Aorta (tissue), 5 donors: ENCODE measurements at regions not wholly inside any gene's neighbourhood (a gene's known extent, or its start where the extent isn't known, plus 50 kb on each side); places are given as distances from the start of the nearest gene placed in this dataset.

ENCODE experiments used
- ATAC-seq: fragments of 200-7000 bp; cut with Tn5 transposase; one replicate; pipeline ENCODE4 v1.9.1; 2022; ENCODE audit warnings: moderate library complexity; ENCODE audit not compliant: low FRiP score
- DNase-seq, 2 donors: peaks; one replicate each; pipeline ENCODE4 v3.0.0-alpha.2; 2020
- H3K27ac ChIP-seq, 2 donors: one replicate each; pipeline ENCODE4 v1.5.1; 2013; ENCODE audit warnings: low read length in 2 of 2, mild to moderate bottlenecking in 2 of 2, moderate library complexity in 2 of 2, control low read depth in 1 of 2, inconsistent platforms in 1 of 2, low read depth in 1 of 2
- H3K27me3 ChIP-seq, 2 donors: one replicate each; pipeline ENCODE4 v1.6.1; 2013; ENCODE audit warnings: control low read depth in 1 of 2, low read length in 1 of 2, mild to moderate bottlenecking in 1 of 2, moderate library complexity in 1 of 2; ENCODE audit not compliant: insufficient read depth in 2 of 2, control insufficient read depth in 1 of 2
- H3K36me3 ChIP-seq, 2 donors: one replicate each; pipeline ENCODE4 v1.6.1; 2013; ENCODE audit warnings: control low read depth in 1 of 2, low read length in 1 of 2, mild to moderate bottlenecking in 1 of 2; ENCODE audit not compliant: insufficient read depth in 2 of 2, control insufficient read depth in 1 of 2
- H3K4me1 ChIP-seq, 2 donors: one replicate each; pipeline ENCODE4 v1.6.1; 2013; ENCODE audit warnings: low read length in 2 of 2, control low read depth in 1 of 2, mild to moderate bottlenecking in 1 of 2, moderate library complexity in 1 of 2; ENCODE audit not compliant: insufficient read depth in 2 of 2, control insufficient read depth in 1 of 2
- H3K4me3 ChIP-seq, 2 donors: one replicate each; pipeline ENCODE4 v1.5.1; 2013; ENCODE audit warnings: low read length in 2 of 2, control low read depth in 1 of 2, mild to moderate bottlenecking in 1 of 2
- H3K9me3 ChIP-seq: one replicate; pipeline ENCODE4 v1.6.1; 2013; ENCODE audit warnings: mild to moderate bottlenecking, low read length; ENCODE audit not compliant: control insufficient read depth
- WGBS, 2 donors: extraction: QIAGEN DNeasy Blood & Tissue Kit; methylation state at CpG; one replicate each; pipeline ENCODE4 v1.1.7; 2013; 5-methylcytosine and 5-hydroxymethylcytosine counted together
- intact Hi-C, 2 donors: fragments of 100-400 bp; cut with DNase I; formaldehyde crosslinking; loops; one replicate each; pipeline versions ENCODE4 v1.14.2 to v1.15.0; 2022
- donor health status: healthy with polysubstance abuse.
- donor health status: Bipolar disorder and iron deficiency.
- donor health status: DM: no; HTN: no; CAD: no.
- donor health status: DM: no; HTN: no; CAD: no.
- donor health status: DM: yes; HTN: yes; CAD: no.

GRCh38 chr14:26180221-26180620 is 417.6 kb downstream of the NOVA1 start:
- H3K36me3 ChIP-seq = no peaks in the 10 kb centered on the region
- no peak overlapping the region for H3K4me3 ChIP-seq
- no peaks in the 10 kb centered on the region for H3K9me3 ChIP-seq
- intact Hi-C loops = loop anchor here in 1 of 2 donors (2.0 kb wide), 1 partner anchor 17 kb away; no protein-coding TSS in a partner anchor
- no peak overlapping the region for H3K27ac ChIP-seq
- DNase-seq (no peak), ATAC-seq (no peak)
- H3K27me3 ChIP-seq = no peaks in the 10 kb centered on the region
- WGBS, 2 donors = 57 to 71% methylated on average over 2 of the region's 2 CpGs
- H3K4me1 ChIP-seq = no peaks in the 10 kb centered on the region

DNA sequence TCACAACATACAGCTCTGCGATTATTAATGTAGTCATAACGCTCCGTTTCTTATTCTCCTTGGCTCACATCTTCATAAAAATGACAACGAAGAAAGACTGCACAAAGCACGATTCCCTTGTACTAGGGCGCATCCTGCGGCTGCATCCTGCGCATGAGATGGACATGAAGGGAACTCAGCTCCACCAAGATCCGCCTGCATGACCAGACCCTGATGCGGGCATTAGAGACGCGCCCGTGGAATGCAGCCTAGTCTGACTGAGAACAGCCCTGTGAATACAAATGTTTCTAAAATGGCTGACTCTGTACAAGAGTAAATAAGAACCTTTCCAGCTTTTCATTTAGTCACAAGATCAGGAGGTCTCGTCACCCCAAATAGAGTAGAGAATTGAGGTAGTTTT is 422.2 kb downstream of the NOVA1 start:
- Histone ChIP-seq H3K27ac (no peak overlapping the region), H3K27me3 (no peaks in the 10 kb centered on the region), H3K36me3 (no peaks in the 10 kb centered on the region), H3K9me3 (no peaks in the 10 kb centered on the region), H3K4me3 (no peak overlapping the region), H3K4me1 (no peaks in the 10 kb centered on the region)
- intact Hi-C loops = no loop called here
- 82 to 86% methylated on average over 14 of the region's 14 CpGs for WGBS, 2 donors
- DNase-seq (peak in 1 of 2 donors; percentile 57), ATAC-seq (no peak)

GRCh38 chr14:26174395-26174794 is 423.4 kb downstream of the NOVA1 start:
- Histone ChIP-seq H3K27me3 (no peaks in the 10 kb centered on the region), H3K4me3 (no peak overlapping the region), H3K9me3 (no peaks in the 10 kb centered on the region), H3K36me3 (no peaks in the 10 kb centered on the region), H3K4me1 (no peaks in the 10 kb centered on the region), H3K27ac (no peak overlapping the region)
- no peak for DNase-seq
- intact Hi-C loops = no loop called here
- no peak for ATAC-seq
- 65 to 72% methylated on average over 2 of the region's 2 CpGs for whole genome bisulfite sequencing, 2 donors

- intact Hi-C loops = no loop called here
Observed at GRCh38 chr14:26173581-26174110, 424.2 kb downstream of the NOVA1 start.

GRCh38 chr14:26172396-26172795 is 425.4 kb downstream of the NOVA1 start:
- ATAC-seq (no peak), DNase-seq (no peak)
- no peaks in the 10 kb centered on the region for H3K4me1 ChIP-seq
- no peak overlapping the region for H3K4me3 ChIP-seq
- no peak overlapping the region for H3K27ac ChIP-seq
- H3K27me3 ChIP-seq = no peaks in the 10 kb centered on the region
- intact Hi-C loops = no loop called here
- no peaks in the 10 kb centered on the region for H3K9me3 ChIP-seq
- no peaks in the 10 kb centered on the region for H3K36me3 ChIP-seq

More at GRCh38 chr14:26173581-26174110, 424.2 kb downstream of the NOVA1 start:
- Histone ChIP-seq H3K36me3 (no peaks in the 10 kb centered on the region), H3K9me3 (no peaks in the 10 kb centered on the region), H3K27ac (no peak overlapping the region), H3K4me3 (no peak overlapping the region), H3K27me3 (no peaks in the 10 kb centered on the region), H3K4me1 (no peaks in the 10 kb centered on the region)
- WGBS, 2 donors = 42 to 44% methylated on average over 2 of the region's 2 CpGs
- ATAC-seq = no peak
- DNase-seq = no peak

GRCh38 chr14:26170885-26171284 is 426.9 kb downstream of the NOVA1 start:
- no peaks in the 10 kb centered on the region for H3K36me3 ChIP-seq
- no peaks in the 10 kb centered on the region for H3K27me3 ChIP-seq
- intact Hi-C loops = no loop called here
- DNase-seq (no peak), ATAC-seq (no peak)
- H3K27ac ChIP-seq = no peak overlapping the region
- H3K4me3 ChIP-seq = no peak overlapping the region
- H3K4me1 ChIP-seq = no peaks in the 10 kb centered on the region
- 37 to 44% methylated on average over 1 of the region's 1 CpG for WGBS, 2 donors
- no peaks in the 10 kb centered on the region for H3K9me3 ChIP-seq

DNA sequence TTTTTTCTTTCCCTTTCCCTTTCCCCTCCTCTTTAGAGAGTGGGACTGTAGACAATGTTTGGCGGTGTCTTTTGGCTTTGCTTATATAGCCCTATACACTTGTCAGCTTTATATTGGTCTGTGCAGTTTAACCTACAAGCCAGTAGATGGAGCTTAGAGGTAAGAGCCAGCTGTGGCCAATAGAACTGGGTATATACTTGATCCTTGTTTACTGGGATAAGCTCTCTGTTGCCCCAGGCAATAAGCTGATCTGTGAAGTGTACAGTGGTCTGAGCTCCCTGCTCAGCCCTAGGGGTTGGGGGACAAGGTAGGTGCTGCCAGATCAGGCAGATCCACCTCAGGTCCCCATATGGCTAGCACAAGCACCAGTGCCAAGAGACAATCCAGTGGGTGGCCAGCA is 434.1 kb downstream of the NOVA1 start:
- DNase-seq (no peak), ATAC-seq (peak; percentile 52)
- no peaks in the 10 kb centered on the region for H3K27me3 ChIP-seq
- H3K36me3 ChIP-seq = no peaks in the 10 kb centered on the region
- no peak overlapping the region for H3K27ac ChIP-seq
- no peaks in the 10 kb centered on the region for H3K9me3 ChIP-seq
- 24 to 27% methylated on average over 1 of the region's 1 CpG for WGBS, 2 donors
- no peaks in the 10 kb centered on the region for H3K4me1 ChIP-seq
- intact Hi-C loops = loop anchor here in 1 of 2 donors (2.0 kb wide), 1 partner anchor 17 kb away; no protein-coding TSS in a partner anchor
- no peak overlapping the region for H3K4me3 ChIP-seq

DNA sequence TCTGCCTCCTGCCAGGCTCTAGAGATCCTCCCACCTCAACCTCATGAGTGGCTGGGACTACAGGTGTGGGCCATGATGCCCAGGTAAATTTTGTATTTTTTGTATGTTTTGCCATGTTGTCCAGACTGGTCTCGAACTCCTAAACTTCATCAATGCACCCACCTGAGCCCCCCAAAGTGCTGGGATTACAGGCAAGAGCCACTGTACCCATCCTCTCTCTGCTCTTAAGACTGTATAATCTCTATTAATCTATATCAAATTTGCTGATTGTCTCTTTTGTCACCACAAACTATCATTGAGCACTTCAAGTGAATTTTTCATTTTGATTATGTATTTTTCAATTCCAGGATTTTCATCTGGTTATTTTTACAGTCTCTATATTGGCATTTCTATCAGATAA is 440.3 kb downstream of the NOVA1 start:
- no peaks in the 10 kb centered on the region for H3K27me3 ChIP-seq
- no peaks in the 10 kb centered on the region for H3K4me1 ChIP-seq
- intact Hi-C loops = no loop called here
- DNase-seq (no peak), ATAC-seq (no peak)
- no peak overlapping the region for H3K27ac ChIP-seq
- 74 to 81% methylated on average over 1 of the region's 1 CpG for WGBS, 2 donors
- H3K36me3 ChIP-seq = no peaks in the 10 kb centered on the region
- no peak overlapping the region for H3K4me3 ChIP-seq
- H3K9me3 ChIP-seq = no peaks in the 10 kb centered on the region

DNA sequence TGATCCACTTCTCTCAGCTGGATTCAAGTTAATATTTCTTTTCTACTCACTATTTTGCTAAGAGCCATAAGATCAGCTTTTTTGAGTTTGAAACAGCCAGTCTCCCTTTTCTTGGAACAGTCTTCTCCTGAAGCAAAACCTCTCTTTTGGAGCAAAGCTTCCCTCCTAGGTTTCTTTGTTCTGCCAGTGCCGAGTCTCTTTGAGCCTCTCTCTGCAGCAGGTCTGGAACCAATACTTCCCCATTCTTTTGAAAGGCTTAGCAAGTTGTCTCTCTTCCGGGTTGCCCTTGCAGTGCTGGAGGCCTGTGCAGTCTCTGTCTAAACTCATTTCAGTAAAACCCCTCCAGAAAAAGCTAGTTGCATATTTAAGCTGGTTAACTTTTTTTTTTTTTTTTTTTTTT is 454.8 kb downstream of the NOVA1 start:
- H3K4me1 ChIP-seq = no peaks in the 10 kb centered on the region
- H3K9me3 ChIP-seq = no peaks in the 10 kb centered on the region
- intact Hi-C loops = no loop called here
- 52 to 56% methylated on average over 2 of the region's 2 CpGs for WGBS, 2 donors
- H3K27ac ChIP-seq = no peak overlapping the region
- ATAC-seq = no peak
- no peak overlapping the region for H3K4me3 ChIP-seq
- H3K27me3 ChIP-seq = no peaks in the 10 kb centered on the region
- DNase-seq = no peak
- no peaks in the 10 kb centered on the region for H3K36me3 ChIP-seq
